Amniotic stem cell (primary cell): ENCODE measurements at regions not wholly inside any gene's neighbourhood (a gene's known extent, or its start where the extent isn't known, plus 50 kb on each side); places are given as distances from the start of the nearest gene placed in this dataset.
A peak's percentile ranks its signal among the peaks of the same experiment; 100 is the strongest.
"Not testable (repeated sequence)": the region's sequence is repeated elsewhere in the genome, so short reads cannot be mapped to it uniquely, and the experiment has no call there.

ENCODE experiments used
- DNase-seq: peaks from one replicate; lab custom pipeline; 2025; lab: John Stamatoyannopoulos, UW

- DNase-seq: no peak
These were observed 245.3 kb downstream of the PARN start for GRCh38 chr16:14384745-14385144.

- not testable (repeated sequence) for DNase-seq
These were observed 246.2 kb downstream of the PARN start for GRCh38 chr16:14383844-14384243.

GRCh38 chr16:14378689-14379467, 251.2 kb downstream of the PARN start:
- DNase-seq: peak; percentile 16

DNA sequence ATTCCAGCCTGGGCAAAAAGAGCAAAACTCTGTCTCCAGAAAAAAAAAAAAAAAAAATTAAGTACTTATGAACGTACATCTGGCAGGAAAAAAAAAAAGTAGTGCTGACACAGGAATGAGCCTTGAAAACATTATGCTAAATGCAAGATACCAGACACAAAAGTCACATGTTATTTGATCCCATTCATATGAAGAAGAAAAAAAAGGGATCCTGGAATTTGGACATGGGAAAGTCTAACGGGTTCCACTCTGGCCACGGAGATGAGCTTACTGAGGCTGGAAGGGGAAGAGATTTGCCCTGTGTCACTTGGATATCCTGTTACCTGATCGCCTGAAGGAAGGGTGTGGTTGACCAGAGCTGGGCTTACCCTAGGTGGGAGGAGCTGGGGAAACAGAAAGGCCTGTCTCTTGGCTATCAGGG, 251.9 kb downstream of the PARN start:
- peak; percentile 66 for DNase-seq

DNA sequence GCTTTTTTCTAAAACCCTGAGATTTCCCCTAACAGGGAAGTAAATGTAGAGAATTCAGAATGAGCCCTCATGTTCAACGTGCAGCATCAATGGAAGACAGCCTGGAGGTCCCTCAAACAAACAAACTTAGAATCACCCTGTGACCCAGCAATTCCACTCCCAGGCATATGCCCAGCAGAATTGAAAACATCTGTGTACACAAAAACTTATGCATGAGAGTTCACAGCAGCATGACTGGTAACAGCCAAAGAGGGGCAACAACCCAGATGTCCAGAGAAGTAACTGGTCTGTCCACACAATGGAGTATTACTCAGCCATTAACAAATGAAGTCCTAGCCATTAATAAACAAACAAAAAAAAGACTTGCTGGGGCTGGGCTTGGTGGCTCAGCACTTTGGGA, 252.7 kb downstream of the PARN start:
- DNase-seq: no peak

DNA sequence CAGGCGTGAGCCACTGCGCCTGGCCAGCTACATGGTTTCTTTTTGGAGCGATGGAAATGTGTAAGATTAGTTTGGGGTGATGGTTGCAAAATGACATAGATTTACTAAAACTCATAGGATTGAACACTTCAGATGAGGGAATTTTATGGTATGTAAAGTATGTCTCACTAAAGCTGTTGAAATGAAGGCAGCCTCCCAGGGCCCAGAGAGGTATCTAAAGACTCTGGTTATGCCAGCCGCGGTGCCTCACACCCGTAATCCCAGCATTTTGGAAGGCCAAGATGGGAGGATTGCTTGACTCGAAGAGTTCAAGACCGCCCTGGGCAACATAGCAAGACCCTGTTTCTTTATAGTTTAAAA, 254.9 kb downstream of the PARN start:
- no peak for DNase-seq

DNA sequence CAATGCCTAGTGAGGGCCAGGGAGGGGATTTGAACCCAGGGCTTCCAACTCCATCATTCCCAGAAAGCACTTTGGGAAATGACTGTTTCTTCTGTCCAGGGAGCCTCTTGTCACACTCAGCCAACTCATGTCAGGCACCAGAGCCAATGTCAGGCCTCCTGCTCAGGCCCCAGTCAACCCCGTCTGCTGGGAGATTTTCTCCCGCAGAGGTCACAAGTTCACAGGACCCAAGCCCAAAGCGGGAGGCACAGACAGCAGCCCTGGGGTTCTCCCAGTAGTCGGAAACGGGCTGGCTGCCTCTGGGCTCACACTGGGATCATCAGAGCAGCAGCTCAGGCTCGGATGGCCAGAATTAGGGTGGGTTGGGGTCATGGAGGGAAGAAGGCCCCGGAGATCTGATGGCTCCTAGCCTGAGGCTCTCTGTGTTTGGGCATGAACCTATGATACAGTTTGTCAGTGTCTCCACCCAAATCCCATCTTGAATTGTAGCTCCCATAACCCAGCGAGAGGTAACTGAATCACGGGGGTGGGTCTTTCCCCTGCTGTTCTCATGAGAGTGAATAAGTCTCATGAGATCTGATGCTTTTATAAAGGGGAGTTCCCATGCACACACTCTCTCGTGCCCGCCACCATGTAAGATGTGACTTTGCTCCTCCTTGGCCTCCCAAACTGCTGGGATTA, 255.5 kb downstream of the PARN start:
- no peak for DNase-seq

- no peak for DNase-seq
These were observed 256.2 kb downstream of the PARN start for GRCh38 chr16:14373896-14374295.

GRCh38 chr16:14373406-14373805, 256.7 kb downstream of the PARN start:
- no peak for DNase-seq

DNA sequence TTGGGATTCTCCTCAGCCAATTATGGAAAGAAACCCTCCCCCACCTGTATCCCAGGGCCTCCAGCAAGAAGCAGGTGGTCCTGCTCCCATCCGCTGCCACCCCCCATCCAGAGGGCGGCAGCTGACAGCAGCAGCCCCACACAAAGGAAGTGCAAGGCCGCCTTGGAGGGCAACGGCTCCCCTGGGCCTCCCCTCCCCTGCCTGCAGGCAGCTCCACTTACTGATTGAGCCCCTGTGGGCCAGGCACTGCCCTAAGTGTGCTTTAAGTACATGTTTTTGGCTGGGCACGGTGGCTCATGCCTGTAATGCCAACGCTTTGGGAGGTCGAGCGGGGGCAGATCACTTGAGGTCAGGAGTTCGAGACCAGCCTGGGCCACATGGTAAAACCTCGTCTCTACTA, 257.6 kb downstream of the PARN start:
- DNase-seq: no peak

DNA sequence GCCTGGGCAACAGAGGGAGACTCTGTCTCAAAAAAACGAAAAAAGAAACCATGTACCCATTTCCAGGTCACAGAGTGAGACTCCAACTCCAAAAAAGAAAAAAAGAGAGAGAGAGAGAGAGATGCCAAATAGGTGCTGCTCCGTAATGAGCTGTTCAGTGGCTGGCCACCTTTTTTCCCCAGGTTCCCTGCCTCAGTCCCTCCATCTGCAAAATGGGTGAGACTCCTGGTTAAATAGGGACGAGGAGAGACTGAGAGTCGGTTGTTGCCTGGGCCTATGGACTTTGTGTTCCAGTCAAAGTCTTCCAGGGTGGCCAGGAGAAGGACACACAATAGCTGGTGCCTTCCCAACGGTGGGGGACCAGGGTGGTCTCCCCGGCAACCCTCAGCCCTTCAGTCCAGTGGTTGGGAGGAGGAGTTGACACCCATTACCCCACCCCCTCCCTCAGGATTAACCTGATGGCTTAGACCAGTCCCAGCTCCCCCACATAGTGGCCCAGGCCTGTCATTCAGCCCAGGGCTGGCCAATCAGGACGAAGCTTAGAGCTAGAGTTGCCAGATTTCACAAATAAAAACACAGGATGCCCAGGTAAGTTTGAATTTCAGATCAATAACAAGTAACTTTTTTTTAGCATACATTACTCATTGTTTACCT, 258.2 kb downstream of the PARN start:
- no peak for DNase-seq

DNA sequence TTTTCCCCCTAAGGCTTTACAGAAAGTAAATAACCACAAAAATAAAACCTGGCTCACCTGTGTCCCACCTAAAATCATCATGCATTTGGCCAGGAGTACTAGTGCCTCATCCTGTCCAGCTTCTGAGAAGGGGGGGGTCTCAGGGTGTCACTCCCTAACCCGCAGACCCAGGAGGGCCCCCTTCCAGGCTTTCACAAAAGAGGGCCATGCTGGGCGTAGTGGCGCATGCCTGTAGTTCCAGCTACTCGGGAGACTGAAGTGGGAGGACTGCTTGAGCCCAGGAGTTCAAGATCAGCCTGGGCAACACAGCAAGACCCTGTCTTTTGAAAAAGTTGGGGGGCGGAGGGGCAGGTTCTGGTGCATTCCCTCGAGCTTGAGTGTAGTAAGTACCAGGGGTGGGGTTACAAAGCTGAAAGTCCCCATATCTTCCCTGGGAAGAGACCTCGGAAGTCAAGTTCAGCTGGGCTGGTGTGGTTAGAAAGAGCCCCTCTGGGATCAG, 259.3 kb downstream of the PARN start:
- no peak for DNase-seq

DNA sequence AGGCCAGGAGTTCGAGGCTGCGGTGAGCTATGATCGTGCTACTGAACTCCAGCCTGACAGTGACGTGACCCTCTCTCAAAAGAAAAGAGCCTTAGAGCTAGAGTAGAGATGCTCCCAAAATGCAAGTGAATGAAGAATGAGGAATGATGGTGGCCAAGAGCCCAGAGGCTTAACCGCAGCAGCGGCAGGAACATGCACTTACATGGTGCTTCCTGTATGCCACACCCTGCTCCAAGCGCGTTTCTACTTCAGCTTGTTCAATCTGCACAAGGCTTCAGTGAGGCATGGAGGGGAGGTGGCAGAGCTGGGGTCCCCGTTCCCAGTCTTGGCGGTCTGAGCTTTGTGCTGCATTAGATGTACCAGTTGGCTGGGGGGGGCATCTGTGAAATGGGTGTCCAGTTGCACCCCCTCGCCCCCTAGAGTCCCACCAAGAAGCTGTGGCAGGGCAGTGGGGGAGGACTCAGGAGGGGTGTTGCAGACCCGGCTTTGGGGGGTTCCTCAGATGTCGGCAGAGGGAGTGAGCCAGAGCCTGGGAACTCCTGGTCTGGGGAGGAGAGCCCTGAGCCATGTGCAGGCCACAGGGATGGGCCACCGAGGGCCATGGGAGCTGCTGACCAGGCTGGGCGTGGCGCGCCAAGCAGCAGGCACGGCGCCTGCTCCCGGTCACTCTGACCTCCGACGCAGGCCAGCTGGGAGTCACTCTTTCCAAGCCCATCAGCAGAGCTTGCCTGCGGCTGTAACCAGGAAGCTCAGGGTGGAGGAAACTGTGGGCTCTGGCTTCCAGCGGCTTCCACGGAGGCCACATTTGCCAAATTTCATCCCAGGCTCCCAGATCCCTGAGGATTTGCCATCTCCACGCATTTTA, 260.1 kb downstream of the PARN start:
- no peak for DNase-seq

DNA sequence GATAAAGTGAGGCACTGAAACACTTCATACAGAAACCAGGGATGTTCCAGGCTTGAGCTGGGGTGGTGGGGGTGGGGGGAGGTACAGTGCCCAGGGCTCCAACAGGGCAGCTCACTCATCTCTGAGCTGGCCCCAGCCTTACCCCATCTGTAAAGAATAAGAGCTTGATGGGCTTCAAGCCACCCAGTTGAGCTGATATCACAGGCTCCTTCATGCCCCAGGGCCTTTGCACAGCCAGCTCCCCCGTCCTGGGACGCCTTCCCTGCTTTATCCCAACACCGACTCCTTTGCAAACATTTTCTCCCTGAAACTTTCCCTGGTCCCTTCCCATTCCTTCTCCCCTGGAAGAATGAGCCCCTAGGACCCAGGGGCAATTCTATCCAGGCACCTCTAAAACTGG, 261.7 kb downstream of the PARN start:
- DNase-seq: no peak

DNA sequence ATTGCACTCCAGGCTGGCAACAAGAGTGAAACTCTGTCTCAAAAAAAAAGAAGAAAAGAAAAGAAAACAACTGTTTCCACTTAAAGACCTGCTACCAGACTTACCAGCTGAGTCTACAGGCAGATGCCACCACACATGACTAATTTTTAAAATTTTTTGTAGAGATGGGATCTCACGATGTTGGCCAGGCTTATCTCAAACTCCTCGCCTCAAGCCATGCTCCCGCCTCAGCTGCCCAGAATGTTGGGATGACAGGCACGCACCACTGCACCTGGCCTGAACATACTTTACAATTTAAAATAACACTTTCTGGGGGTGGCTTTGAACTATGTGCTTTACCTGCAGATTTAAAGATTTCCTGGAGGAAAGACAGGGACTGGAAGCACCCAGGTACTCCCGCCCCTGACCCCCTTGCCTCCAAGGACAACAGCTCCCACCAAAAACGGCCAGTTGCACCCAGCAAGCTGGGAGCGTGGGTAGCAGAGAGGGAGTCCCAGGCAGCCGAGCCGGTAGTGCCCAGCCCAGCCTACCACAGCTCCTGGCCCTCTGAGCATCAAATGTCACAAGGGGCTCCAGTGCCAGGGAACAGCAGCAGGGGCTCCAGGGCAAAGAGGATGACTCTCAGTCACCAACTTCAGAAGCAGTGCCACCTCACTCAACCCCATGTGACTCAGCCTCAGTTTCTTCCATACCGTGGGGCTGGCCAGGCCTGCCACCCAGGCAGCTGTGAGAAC, 262.9 kb downstream of the PARN start:
- DNase-seq: no peak

- no peak for DNase-seq
These were observed 263.6 kb downstream of the PARN start for GRCh38 chr16:14366447-14366846.

DNA sequence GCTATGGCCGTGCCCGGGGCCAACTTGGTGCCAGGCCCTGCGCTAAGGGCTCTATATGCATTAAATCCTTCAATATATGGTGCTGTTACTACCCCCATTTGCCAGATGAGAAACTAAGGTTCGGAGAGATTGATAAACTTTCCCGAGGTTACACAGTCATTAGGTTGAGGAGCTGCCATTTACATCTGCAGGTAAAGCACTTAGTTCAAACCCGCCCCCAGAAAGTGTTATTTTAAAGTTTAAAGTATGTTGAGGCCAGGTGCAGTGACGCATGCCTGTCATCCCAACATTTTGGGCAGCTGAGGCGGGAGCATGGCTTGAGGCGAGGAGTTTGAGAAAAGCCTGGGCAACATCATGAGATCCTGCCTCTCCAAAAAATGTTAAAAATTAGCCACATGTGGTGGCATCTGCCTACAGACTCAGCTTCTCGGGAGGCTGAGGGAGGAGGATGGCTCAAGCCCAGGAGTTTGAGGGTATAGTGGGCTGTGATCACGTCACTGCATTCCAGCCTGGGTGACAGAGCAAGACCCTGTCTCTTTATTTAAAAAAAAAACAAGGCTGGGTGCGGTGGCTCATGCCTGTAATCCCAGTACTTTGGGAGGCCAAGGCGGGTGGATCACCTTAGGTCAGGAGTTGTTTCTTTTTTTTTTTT, 264.7 kb downstream of the PARN start:
- no peak for DNase-seq

DNA sequence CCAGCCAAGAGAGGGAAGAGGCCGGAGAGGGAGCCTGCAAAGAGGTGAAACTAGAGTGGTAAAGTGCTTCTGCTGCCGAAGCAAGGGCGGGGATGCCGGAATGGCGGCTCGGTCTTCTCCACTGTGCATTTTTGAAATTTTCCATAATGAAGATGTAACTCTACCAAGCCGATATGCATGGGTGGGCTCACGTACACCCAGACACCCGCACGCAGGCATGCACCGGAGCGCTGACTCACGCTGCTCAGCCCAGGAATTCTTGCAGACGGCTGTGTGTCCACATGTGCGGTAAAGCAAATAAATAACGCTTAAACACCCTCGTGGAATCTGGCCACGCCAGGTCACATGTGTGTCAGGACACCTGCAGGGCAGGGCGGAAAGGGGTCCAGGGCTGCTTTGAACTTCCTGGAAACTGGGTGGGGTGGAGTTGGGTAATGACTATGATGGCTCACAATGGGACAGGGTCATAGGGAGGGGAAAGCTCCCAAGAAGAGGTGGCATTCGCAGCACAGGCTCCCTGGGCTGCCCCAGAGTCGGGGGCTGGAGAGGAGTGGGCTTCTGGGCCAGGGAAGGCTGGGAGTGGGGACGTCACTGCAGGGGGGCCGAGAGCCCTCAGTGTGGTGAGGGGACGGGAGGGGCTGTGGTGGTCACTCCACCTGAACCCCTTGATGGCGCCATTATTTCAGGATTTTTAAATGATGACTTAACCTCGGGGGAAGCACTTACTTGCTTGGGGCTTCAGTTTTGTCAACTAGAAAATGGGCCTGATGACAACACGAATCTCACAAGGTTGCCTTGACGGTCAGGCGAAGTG, 265.5 kb downstream of the PARN start:
- peak; percentile 86 for DNase-seq

DNA sequence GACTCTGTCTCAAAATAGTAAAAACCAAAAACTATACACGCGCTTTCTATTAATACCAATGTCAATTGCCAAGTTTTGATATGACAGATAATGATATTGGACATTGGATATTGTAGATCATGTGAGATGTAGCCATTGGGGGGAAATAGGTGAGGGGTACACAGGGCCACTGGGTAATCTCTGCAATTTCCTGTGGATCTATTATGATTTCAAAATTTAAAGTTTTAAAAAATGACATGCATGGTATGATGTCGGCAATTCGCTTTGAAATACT, 266.0 kb downstream of the PARN start:
- no peak for DNase-seq

DNA sequence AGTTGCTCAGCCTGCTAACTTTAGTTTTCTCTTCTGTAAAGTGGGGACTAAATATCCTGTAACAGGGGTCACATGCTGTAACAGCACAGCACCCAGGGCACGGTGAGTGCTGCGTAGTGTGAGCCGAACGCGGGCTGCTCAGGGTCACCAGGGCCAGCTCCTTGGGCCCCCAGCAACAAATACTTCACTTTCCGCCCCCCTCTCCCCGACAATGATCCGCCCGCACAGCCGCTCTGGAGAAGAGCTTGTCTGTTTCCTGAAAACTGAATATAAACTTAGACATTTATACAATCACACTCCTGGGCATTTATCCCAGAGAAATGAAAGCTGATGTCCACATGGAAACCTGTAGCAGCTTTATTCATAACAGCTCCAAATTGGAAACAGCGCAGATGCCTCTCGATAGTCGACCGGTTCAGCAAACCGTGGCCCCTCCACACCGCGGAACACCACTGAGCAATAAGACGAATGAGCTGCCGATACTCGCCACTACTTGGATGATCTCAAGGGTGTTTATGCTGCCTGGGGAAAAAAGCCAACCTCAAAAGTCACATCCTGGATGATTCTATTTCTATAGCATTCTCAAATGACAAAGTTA, 267.2 kb downstream of the PARN start:
- peak; percentile 42 for DNase-seq
